ENCODE measurements at regions not wholly inside any gene's neighbourhood (a gene's known extent, or its start where the extent isn't known, plus 50 kb on each side); places are given as distances from the start of the nearest gene placed in this dataset.

GRCh38 chr9:81855538-81855937, 72.7 kb upstream of the SPATA31D4 start:
- no peak for ATAC-seq

GRCh38 chr9:81858657-81859430, 69.4 kb upstream of the SPATA31D4 start:
- H3K27me3 ChIP-seq = no peaks in the 10 kb centered on the region
- no peaks in the 10 kb centered on the region for H3K36me3 ChIP-seq
- TF ChIP-seq POLR2A (IDR thresholded peaks at IDR 0.05) (no peak), EP300 (IDR thresholded peaks at IDR 0.05) (no peak), POLR2AphosphoS5 (IDR thresholded peaks at IDR 0.05) (no peak)
- TF ChIP-seq, protein P1, sequence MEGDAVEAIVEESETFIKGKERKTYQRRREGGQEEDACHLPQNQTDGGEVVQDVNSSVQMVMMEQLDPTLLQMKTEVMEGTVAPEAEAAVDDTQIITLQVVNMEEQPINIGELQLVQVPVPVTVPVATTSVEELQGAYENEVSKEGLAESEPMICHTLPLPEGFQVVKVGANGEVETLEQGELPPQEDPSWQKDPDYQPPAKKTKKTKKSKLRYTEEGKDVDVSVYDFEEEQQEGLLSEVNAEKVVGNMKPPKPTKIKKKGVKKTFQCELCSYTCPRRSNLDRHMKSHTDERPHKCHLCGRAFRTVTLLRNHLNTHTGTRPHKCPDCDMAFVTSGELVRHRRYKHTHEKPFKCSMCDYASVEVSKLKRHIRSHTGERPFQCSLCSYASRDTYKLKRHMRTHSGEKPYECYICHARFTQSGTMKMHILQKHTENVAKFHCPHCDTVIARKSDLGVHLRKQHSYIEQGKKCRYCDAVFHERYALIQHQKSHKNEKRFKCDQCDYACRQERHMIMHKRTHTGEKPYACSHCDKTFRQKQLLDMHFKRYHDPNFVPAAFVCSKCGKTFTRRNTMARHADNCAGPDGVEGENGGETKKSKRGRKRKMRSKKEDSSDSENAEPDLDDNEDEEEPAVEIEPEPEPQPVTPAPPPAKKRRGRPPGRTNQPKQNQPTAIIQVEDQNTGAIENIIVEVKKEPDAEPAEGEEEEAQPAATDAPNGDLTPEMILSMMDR (IDR thresholded peaks at IDR 0.05) = no peak
- H3K9me3 ChIP-seq = no peaks in the 10 kb centered on the region
- WGBS, 2 donors (ENCODE audit: low coverage in 1 of 2) = 83 to 96% methylated on average over 4 to 5 of the region's 6 CpGs
- H3K27ac ChIP-seq = no peak overlapping the region
- ATAC-seq = no peak
- H3K4me1 ChIP-seq = no peaks in the 10 kb centered on the region
- no peak overlapping the region for H3K4me3 ChIP-seq

More at GRCh38 chr9:81855538-81855937, 72.7 kb upstream of the SPATA31D4 start:
- no peak overlapping the region for H3K27ac ChIP-seq
- WGBS, 2 donors (ENCODE audit: low coverage in 1 of 2) = 33 to 54% methylated on average over 2 of the region's 2 CpGs
- H3K4me3 ChIP-seq = no peak overlapping the region
- no peak for TF ChIP-seq POLR2A (IDR thresholded peaks at IDR 0.05)
- no peak for TF ChIP-seq EP300 (IDR thresholded peaks at IDR 0.05)
- no peak for TF ChIP-seq POLR2AphosphoS5 (IDR thresholded peaks at IDR 0.05)
- TF ChIP-seq, protein P1 (IDR thresholded peaks at IDR 0.05) = no peak
- no peaks in the 10 kb centered on the region for H3K27me3 ChIP-seq
- no peaks in the 10 kb centered on the region for H3K9me3 ChIP-seq
- H3K4me1 ChIP-seq = peaks cover 0 to 4% (median 2%) of the 10 kb centered on the region in 3 donors
- H3K36me3 ChIP-seq = no peaks in the 10 kb centered on the region

GRCh38 chr9:81860581-81860980, 67.6 kb upstream of the SPATA31D4 start:
- H3K4me3 ChIP-seq = no peak overlapping the region
- no peaks in the 10 kb centered on the region for H3K27me3 ChIP-seq
- H3K36me3 ChIP-seq = no peaks in the 10 kb centered on the region
- ATAC-seq = peak; percentile 16
- no peak overlapping the region for H3K27ac ChIP-seq
- TF ChIP-seq EP300 (IDR thresholded peaks at IDR 0.05) (no peak), POLR2AphosphoS5 (IDR thresholded peaks at IDR 0.05) (no peak), POLR2A (IDR thresholded peaks at IDR 0.05) (no peak)
- TF ChIP-seq, protein P1 (IDR thresholded peaks at IDR 0.05) = no peak
- 90 to 94% methylated on average over 4 to 5 of the region's 8 CpGs for WGBS, 2 donors (ENCODE audit: low coverage in 1 of 2)
- no peaks in the 10 kb centered on the region for H3K4me1 ChIP-seq
- H3K9me3 ChIP-seq = no peaks in the 10 kb centered on the region

GRCh38 chr9:81861644-81862043, 66.6 kb upstream of the SPATA31D4 start:
- no peak overlapping the region for H3K4me3 ChIP-seq
- no peak overlapping the region for H3K27ac ChIP-seq
- WGBS, 2 donors (ENCODE audit: low coverage in 1 of 2) = 8 to 57% methylated on average over 1 of the region's 1 CpG
- ATAC-seq = no peak
- H3K36me3 ChIP-seq = no peaks in the 10 kb centered on the region
- TF ChIP-seq, protein P1 (IDR thresholded peaks at IDR 0.05) = no peak
- TF ChIP-seq POLR2A (IDR thresholded peaks at IDR 0.05) (no peak), POLR2AphosphoS5 (IDR thresholded peaks at IDR 0.05) (no peak), EP300 (IDR thresholded peaks at IDR 0.05) (no peak)
- H3K9me3 ChIP-seq = no peaks in the 10 kb centered on the region
- no peaks in the 10 kb centered on the region for H3K4me1 ChIP-seq
- H3K27me3 ChIP-seq = no peaks in the 10 kb centered on the region

- ATAC-seq = no peak
Observed at GRCh38 chr9:81868145-81868544, 60.1 kb upstream of the SPATA31D4 start.

More at GRCh38 chr9:81868145-81868544, 60.1 kb upstream of the SPATA31D4 start:
- Histone ChIP-seq H3K9me3 (no peaks in the 10 kb centered on the region), H3K27ac (no peak overlapping the region), H3K4me3 (no peak overlapping the region), H3K4me1 (no peaks in the 10 kb centered on the region), H3K36me3 (no peaks in the 10 kb centered on the region), H3K27me3 (no peaks in the 10 kb centered on the region)
- TF ChIP-seq POLR2AphosphoS5 (IDR thresholded peaks at IDR 0.05) = no peak
- no peak for TF ChIP-seq POLR2A (IDR thresholded peaks at IDR 0.05)
- TF ChIP-seq EP300 (IDR thresholded peaks at IDR 0.05) = no peak
- TF ChIP-seq, protein P1 (IDR thresholded peaks at IDR 0.05) = no peak
- WGBS, 2 donors (ENCODE audit: low coverage in 1 of 2) = 42% methylated on average over 2 of the region's 3 CpGs; no CpG with 5 or more reads in 1 of the 2 donors

Data from gastroesophageal sphincter (tissue), 4 donors.